Keratinocyte (primary cell): ENCODE measurements at regions not wholly inside any gene's neighbourhood (a gene's known extent, or its start where the extent isn't known, plus 50 kb on each side); places are given as distances from the start of the nearest gene placed in this dataset.

ENCODE experiments used
- EZH2 ChIP-seq: IDR thresholded peaks from one replicate; pipeline ENCODE4 v1.6.1; 2012; ENCODE audit warnings: inconsistent platforms, mild to moderate bottlenecking, low read length, moderate library complexity
- TF ChIP-seq, protein P1 (sequence below), 3 experiments: IDR thresholded peaks in 1 of 3; conservative IDR thresholded peaks in 1 of 3; optimal IDR thresholded peaks in 1 of 3; 2 replicates in 2 of 3; 3 replicates in 1 of 3; pipeline versions ENCODE3 to v1.5.1; 2011; ENCODE audit warnings: low read length in 3 of 3, mild to moderate bottlenecking in 3 of 3, moderate library complexity in 2 of 3, control low read depth in 1 of 3, inconsistent platforms in 1 of 3; ENCODE audit not compliant: insufficient read depth in 2 of 3; ENCODE audit errors: extremely low read depth in 1 of 3

DNA sequence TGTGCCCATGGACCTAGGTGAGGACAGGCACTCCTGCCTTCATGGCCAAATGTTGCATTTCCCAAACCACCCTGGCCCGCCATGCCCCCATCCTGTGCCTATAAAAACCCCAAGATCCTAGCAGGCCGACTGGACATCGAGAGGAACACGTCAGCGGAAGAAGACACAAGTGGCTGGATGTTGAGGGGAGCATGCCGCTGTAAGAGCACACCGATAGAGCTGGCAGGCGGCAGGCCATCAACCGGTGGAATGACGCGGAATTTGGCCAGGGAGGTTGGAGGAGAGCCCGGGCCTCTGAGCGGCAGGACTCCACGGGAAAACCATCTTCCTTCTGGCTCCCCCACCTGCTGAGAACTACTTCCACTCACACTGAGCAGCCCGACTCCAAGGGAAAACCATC lies 361.1 kb upstream of the TMPRSS15 start:
- TF ChIP-seq, protein P1, sequence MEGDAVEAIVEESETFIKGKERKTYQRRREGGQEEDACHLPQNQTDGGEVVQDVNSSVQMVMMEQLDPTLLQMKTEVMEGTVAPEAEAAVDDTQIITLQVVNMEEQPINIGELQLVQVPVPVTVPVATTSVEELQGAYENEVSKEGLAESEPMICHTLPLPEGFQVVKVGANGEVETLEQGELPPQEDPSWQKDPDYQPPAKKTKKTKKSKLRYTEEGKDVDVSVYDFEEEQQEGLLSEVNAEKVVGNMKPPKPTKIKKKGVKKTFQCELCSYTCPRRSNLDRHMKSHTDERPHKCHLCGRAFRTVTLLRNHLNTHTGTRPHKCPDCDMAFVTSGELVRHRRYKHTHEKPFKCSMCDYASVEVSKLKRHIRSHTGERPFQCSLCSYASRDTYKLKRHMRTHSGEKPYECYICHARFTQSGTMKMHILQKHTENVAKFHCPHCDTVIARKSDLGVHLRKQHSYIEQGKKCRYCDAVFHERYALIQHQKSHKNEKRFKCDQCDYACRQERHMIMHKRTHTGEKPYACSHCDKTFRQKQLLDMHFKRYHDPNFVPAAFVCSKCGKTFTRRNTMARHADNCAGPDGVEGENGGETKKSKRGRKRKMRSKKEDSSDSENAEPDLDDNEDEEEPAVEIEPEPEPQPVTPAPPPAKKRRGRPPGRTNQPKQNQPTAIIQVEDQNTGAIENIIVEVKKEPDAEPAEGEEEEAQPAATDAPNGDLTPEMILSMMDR (optimal IDR thresholded peaks at IDR 0.05 in 1 of 3, IDR thresholded peaks at IDR 0.05 in 1 of 3, conservative IDR thresholded peaks at IDR 0.05 in 1 of 3; ENCODE audit: extremely low read depth in 1 of 3, insufficient read depth in 2 of 3, low read length in 3 of 3) = no peak
- no peak for TF ChIP-seq EZH2
